ENCODE measurements at regions not wholly inside any gene's neighbourhood (a gene's known extent, or its start where the extent isn't known, plus 50 kb on each side); places are given as distances from the start of the nearest gene placed in this dataset.

DNA sequence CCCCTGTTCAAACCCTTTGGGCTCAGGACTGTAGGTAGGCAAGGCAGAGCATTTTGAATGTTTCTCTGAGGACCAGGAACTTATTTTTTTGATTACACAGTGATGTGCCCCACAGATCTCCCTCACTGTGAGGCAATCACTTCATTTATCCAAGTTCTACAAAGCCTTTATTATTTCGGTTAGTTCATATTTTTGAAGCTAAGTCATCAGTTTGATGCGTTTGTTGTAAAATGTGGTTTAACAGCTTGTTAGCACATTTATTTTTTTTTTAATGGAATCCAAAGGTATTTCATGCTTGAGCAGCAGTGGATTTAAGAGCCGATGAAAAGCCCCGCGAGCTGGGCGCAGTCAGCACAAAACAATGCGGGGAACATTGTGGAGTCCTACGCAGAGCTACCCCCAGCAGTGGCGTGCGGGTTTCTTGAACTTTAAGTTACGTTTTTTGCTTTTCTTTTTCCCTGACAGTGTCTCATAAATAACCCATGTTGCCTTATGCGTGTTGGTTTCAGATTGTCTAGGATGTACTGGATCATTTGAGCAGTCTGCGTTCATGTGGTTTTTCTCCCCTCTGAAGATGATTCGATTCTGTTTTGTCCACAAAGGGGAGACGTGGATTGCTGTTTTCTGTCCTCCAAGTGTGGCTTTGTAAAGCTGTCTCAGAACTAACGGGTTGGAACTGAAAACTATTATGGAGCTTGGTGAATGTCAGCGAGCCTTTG is 233.6 kb upstream of the BMP2 start:
- DNase-seq = no peak

DNA sequence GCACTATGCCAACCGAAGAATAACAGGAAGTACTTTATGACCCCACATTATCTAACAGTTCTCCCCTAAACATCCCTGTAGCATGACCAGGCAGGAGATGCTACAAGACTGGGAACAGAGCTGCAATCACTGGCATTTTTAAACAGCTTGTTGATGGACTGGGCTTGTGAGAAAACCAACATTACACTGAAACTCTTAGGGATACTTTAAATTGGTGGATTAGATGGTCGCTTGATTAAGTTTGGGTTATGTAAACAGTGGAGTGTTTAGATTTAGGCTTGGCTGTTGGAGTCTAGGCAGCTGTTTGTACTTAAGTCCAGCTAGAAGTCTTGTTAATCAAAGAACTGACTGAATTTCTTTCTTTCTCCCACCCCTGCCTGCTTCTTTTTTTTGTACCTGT is 234.1 kb upstream of the BMP2 start:
- DNase-seq = no peak

DNA sequence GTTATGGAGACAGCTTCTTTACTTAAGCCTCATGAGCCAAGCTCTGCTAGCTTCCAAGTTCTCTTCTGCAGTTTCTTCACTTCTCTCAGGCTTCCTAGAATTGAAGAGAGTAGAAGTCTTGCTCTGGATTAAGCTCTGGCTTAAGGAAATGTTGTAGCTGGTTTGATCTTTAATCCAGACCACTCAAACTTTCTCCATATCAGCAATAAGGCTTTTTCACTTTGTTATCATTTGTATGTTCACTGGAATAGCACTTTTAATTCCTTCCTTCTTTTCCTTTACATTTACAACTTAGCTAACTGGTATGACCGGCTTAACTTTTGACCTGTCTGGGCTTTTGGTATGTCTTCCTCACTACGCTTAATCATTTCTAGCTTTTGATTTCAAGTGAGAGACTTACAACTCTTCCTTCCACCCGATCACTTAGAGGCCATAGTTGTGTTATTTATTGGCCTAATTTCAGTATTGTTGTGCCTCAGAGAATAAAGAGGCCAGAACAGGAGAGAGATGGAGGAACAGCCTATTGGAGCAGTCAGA is 236.6 kb upstream of the BMP2 start:
- DNase-seq = no peak

DNA sequence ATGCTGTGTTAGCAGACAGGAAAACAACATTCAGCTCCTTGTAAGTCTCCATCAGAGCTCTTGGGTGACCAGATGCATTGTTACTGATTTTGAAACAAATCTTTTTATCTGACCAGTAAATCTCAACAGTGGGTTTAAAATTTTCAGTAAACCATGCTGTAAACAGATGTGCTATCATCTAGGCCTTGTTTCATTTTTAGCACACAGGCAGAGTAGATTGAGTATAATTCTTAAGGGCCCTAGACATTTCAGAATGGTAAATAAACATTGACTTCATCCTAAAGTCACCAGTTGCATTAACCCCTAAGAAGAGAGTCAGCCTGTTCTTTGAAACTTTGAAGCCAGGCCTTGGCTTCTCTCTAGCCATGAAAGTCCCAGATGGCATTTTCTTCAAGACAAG is 237.2 kb upstream of the BMP2 start:
- no peak for DNase-seq

DNA sequence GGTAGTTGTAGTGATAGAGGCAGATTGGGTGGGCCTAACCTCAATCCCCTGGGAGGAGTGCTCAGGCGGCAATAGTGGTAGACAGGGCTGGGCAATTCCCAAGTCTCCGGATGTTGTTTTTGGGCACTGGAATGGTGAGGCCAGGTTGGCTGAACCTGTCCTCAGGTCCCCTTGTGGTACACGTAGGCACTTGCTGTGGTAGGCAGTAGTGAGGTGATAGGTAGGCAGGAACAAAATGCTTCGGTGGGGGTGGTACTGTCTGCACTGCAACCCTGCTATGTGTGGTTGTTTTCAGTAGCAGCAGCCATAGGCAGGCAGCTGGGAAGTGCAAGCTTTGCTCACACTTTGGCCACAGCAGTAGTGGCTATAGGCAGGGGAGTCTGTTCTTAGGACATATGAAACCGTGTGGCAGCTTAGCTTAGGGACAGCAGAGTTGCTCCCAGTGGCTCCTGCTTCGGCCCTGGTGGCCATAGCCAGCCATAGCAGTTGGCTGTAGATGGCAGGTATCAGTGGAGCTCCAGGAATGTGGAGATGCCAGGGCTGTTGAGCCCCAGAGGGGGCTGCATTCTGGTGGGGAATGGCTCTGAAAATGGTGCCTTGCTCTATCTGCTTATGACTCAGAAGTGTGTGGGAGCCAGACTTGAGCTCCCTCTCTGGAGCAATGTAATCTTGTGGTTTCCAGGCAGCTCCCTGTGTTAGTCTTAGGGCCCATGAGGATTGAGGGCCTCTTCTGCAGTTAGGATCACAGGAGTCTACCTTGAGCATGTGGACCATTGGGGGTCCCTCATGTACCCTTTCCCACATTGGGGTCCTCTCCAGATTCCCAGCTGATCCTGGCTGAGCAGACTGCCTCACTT is 241.8 kb upstream of the BMP2 start:
- DNase-seq = peak; percentile 80

DNA sequence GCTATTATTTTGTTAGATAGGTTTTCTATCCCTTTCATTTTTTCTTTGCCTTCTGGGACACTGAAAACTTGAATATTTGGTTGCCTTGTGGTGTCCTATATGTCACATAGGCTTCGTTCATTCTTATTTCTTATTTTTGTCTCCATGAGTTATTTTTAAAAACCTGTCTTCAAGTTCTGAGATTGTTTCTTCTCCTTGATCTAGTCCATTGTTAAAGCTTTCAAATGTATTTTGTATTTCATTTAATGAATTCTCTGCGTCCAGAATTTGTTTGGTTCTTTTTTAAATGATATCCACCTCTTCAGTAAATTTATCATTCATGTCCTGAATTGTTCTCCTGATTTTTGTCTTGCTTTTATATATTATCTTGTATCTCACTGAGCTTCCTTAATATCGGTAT is 243.2 kb upstream of the BMP2 start:
- DNase-seq = no peak

DNA sequence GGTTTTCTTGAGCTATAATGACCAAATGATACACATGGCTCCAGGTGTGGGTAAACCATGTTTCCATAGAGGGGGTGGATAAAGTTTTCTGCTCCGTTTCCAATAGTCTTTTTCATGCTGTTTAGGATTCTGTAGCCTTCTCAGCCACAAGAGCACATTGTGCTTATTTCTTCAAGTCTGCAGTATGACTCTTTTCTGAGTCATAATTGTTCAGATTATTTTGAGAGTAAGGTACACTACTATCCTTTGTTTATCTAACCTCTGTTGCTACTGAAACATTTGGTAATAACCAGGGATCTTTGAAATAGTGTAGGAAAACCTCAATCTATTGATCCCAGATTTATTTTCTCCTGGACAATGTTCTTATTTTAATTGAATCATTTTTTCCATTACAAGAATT is 247.9 kb upstream of the BMP2 start:
- no peak for DNase-seq

DNA sequence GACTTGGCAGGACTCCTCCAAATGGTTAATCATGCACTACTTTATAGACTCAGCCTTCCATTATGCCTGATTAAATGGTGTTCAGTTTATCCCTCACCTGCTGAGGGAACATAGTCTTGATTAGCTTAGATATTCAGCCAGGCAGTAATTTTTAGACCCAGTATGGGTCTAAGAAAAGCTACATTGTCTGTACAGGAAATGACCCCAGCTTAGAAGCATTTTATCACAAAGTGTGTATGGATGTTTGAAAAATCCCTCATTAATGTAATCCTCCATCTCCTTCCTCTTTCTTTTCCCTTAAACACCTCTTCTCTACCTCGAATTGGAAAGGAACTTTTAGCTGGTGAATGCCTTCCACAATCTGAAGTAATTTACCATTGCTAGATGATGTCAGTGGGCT is 252.2 kb upstream of the BMP2 start:
- DNase-seq = no peak

DNA sequence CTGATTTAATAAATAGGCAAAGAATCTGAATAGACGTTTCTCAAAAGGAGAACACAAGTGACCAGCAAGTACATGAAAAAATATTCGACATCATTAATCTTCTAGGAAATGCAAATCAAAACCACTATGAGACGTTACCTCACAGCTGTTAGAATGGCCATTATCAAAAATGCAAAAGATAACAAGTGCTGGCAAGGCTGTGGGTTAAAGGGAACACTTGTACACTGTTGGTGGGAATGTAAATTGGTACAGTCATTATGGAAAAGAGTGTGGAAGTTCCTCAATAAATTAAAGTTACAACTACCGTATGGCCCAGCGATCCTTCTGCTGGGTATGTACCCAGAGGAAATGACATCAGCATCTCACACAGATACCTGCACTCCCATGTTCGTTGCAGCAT is 253.9 kb upstream of the BMP2 start:
- DNase-seq = no peak

DNA sequence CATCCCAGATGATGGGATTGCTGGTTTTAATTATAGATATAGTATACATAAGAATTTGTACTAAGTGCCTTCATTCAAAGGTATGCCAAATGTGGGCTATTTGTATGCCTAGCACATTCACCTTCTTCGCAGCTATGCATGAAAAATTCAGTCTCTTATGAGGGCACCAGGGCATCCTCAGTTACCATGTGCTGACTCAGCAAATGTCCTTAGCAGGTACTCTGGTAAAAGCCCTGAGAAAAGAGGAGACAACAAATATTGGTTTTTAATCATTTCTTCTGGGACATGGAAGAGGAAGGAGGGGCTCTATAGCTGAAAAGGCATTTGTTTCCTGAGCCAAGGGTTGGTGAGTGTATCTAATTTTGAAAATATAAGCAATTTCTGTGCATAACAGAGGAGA is 258.1 kb upstream of the BMP2 start:
- no peak for DNase-seq

DNA sequence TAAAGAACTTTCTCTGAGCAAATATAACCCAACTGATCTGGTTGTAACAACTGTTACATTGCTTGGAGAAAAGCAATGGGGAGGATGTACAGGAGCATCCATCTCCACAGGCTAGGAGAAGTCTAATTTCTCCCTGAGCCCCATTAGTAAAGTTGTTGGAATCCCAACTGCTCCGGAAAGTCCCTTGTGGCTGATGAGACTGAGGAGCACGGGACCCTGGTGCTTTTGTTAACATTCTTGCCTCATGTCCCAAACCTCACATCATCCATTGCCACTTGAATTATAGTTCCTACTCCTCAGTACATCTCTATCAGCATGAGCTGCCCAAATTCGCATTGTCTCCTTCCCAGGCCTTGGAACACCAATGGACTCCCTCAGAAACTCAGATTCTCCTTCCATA is 260.6 kb upstream of the BMP2 start:
- no peak for DNase-seq

DNA sequence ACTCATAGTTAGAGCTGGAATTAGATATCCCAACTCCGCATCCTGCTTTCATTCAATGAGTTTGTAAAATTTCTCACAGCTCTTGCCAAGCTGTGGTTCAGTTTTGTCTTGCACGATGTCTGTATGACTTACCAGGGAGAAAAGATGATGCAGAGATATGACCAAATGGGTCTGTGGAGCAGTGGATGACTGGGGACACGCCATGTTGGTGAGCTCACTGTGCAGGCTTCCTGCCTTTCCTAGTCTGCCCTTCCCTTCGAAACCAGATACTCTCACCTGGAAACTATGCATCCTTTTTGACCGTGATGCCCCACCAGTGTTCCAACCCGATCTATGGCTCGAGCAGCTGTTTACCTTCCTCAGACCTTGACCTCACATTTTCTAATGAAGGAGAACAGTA is 262.7 kb upstream of the BMP2 start:
- DNase-seq = no peak

DNA sequence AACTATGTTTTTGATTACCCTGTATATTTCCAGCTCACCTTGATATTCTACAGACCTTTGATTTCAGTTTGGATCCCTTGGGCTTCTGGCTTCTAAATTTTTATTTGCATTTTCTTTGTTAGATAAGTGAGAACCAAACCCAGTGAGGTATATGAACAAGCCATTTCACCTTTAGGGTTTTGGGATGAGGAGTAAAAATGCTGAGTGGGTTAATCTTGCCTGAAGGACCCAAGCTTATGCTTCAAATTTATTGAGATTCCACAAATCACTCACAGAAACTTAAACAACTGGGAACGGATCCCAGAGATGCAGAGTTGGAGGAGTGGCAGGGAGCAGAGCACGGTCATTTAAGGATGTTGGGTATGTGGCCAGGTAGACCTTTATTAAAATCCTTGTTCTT is 263.3 kb upstream of the BMP2 start:
- no peak for DNase-seq

DNA sequence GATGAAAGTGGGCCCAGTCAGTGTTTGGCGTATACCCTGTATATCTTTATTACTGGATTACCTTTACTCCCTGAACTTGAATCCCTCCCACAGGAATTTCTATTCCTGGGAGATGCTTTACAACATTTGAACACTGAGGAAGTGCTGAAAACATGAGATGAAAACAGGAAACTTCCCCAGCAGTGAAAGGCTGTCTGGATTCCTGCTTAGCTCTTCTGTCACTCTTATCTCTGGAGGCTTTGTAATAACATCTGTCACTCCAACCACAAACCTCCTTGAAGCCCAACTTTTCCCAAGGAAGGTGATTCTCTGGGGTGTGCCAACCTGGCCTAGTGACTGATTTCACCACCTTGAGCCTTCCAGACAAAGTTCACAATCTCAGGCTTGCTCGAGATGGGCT is 264.5 kb upstream of the BMP2 start:
- no peak for DNase-seq

DNA sequence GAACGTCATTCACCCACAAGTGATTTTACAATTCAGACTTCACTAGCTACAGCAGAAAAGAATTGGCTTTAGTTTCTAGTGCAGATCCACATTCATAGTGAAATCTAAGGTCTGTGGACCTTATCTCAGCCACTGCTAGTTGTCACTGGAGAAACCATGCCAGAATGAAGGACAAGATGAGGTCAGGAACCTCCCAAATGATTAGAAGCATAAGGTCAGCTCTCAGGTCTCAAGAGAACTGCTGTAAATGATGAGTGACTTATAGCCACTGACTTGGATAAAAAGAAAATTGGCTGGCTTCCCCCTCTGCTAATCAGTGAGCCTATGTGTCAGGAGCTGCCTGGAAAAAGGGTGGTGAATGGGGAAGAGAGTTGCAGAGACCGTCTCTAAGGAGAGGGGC is 265.3 kb upstream of the BMP2 start:
- no peak for DNase-seq

DNA sequence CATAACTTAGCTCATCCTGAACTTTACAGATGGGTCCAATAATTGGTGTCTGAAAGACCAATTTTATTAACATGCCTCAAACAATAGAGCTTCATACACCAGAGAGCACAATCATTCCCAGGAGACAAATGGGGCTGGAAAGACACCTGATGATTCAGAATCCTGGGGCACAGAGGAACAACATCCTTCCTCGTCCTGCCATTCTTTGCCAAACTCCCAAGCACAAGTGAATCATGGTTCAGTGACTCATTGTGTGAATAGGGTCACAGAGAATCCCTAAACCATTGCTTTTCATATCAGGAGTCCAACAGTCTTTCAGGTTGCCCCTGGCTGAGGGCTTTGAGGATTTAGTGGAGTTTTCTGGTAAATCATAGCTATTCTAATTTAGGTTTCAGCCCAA is 266.4 kb upstream of the BMP2 start:
- peak; percentile 61 for DNase-seq

DNA sequence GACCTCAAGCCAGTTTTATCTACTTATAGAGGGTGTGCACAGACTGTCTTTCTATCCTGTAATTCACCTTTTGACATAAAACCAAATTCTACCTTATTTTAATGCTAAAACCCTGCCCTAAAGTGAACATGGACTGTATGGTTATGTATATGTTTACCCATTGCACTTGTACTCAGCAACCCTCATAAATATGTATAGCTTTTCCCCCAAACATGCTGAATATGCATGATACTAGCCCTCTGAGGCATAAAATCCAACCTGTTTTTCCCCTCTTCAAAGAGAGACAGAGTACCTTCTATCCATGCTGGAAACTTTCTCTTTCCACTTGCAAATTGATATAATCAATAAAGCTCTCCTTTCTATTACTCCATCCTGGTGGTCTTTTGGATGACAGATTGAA is 267.9 kb upstream of the BMP2 start:
- no peak for DNase-seq

DNA sequence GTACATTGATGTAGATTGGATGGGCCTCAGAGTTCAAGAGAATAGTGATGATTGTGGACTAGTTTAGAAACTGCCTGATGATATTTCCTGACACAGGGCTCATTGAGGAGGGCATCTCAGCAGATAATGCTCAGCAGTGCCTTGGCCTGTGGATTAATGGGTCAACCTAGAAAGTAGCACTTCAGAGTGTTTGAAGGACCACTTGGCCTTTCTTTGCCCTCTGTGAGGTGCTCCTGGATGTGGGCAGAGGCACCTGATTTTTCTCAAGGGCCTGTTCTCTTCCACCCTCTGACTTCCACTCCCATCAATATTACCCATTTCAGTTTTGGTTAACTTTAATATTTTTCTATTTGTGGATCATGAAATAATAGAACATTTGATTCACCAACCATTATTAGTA is 270.6 kb upstream of the BMP2 start:
- no peak for DNase-seq

DNA sequence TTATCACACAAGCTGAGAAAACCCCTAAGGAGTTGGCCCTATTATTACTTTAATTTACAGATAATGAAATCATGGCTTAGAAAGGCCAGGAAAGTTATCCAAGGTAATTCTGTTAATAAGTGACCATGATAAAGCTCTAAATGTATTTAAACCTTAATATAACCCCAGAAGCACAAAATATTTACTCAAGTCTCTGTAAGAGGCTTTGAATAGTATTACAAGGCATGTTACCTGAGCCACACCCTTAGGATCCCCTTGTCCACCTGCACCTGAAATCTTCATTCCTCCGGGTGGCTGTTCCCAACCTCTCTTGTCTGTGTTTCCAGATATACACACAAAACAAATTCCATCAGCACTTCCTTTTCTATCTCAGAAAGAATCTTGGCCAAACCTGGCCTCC is 271.6 kb upstream of the BMP2 start:
- no peak for DNase-seq

DNA sequence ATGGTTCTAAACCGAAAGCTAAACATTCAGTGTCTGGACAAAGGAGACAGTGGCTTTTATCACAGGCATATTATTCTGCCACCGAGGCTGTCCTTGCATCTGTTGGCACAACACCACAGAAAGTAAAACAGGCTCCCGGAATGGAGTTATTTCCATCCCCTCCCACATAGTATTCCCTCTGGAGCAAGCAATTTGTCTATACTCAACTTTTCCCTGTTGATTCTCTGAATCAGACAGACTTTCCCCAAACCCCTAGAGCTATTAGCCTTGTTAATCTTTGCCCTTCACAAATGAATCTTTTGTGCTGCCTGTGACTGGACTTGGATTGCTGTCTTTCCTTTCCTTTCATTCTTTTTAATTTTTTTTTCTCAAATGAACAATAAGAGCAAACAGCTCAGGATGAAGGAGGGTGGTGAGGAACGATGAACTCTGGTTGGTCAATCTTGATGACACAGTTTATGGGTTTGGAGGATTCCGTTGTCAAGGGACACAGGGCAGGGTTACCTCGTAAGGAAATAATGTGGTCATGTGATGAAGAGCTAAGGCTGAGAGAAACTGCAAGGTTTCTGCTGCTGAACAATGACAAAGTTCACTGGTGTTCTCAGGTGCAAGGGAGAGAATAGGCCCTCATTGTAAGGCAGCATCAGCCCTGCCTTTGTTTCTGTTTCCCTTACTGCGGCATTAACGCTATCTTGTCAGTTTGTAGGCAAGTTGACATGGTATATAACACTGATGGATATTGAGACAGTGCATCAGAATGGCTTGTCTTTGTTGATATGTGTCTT is 275.0 kb upstream of the BMP2 start:
- peak; percentile 75 for DNase-seq

DNA sequence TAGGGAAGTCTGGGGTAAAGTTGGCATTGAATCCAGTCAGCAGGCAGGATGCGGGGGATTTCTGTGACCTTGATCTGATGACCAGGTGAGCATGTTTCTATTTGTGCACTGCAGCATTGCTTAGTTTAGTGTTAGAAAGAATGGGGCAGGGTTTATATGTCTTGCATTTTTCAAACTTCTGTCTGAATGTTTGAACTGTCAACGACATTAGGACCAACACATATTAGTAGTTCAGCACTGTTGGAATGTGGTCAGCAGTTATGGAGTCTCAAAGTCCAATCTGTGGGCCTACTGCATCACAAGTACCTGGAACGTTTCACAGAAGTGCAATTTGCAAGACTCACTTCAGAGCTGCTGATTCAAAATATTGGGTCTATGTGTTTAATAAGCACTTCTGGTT is 276.6 kb upstream of the BMP2 start:
- DNase-seq = no peak

DNA sequence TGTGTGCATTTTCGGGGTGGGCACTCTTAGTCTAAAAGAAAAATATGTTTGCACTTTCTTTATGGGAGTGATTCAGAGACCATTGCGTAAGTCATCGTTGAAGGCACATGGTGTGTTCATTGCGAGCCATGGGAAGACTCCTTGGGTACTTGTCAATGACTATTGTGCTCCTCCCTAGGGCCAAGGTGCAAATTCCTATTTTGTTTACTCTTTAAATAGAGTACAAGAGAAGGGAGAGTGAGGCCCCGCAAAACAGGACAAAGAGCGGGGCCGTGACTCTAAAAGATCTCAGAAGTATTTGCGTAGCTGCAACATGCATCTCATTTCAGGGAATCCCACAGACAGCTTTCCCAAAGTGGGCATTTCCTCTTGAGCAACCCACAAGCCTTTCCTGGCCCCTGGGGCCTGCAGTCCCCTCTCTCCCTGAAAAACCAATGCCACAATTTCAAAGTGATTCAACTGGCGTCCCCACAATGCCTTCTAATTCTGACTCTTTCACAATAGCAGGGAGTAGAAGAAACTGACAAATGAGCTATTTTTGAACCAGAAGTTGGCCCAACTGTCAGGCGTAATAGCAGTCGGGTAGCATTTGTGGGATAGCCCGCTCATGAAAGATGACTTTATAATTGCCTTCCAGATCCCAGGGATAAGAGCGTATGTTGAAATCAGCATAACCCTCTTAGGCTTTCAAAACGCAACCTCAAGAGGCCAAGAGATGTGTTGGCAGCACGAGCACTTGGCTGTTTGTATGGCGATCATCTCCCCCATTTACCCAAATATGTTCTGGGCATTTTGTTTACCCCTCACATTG is 277.9 kb upstream of the BMP2 start:
- DNase-seq = no peak

DNA sequence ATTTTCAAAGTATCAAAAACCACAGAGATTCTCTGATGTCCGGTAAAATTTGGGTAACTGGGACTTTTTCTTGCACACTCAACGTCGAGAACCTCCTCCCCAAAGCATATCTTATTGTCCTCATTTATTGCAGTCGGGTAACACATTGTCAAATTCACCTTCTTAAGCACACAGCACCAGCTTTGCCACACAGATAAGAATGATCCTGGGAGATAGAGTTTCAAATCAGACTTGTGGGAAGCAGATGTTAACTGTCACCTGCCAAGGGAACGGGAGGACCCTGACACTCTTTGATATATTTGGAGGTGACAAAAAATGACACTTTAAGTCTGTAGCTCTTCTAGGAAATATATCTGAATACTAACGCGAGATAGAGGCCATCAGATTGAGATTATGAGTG is 282.1 kb upstream of the BMP2 start:
- no peak for DNase-seq

Measured in islet precursor cell (in vitro differentiated cells).